HEK293 (cell line): ENCODE measurements at regions not wholly inside any gene's neighbourhood (a gene's known extent, or its start where the extent isn't known, plus 50 kb on each side); places are given as distances from the start of the nearest gene placed in this dataset.

ENCODE experiments used
- CTCF ChIA-PET: fragments of 350-600 bp; formaldehyde crosslinking; extraction: SDS; loops from one replicate; lab custom pipeline; 2021; ENCODE audit warnings: antibody characterized with exemption; lab: Yijun Ruan, JAX
- POLR2A ChIA-PET: fragments of 300-600 bp; formaldehyde crosslinking; extraction: SDS; loops from one replicate; lab custom pipeline; 2020; ENCODE audit warnings: antibody characterized with exemption, inconsistent platforms; lab: Yijun Ruan, JAX
- H3K27ac ChIP-seq: fragments of 200-500 bp; sonication (Bioruptor generic); 2 replicates; pipeline ENCODE4 v1.5.1; 2014; ENCODE audit warnings: low read depth, low read length, control low read depth, inconsistent platforms; ENCODE audit errors: extremely low read depth
- H3K36me3 ChIP-seq, 2 experiments: fragments of 200-500 bp in 1 of 2; sonication (Bioruptor generic) in 1 of 2; 1 replicate in 1 of 2; 2 replicates in 1 of 2; pipeline ENCODE4 v1.5.1; 2014 to 2017; ENCODE audit warnings: inconsistent platforms in 2 of 2, low read length in 2 of 2; ENCODE audit not compliant: control insufficient read depth in 2 of 2, insufficient read depth in 1 of 2
- H3K4me1 ChIP-seq: fragments of 200-500 bp; sonication (Bioruptor generic); 2 replicates; pipeline ENCODE4 v1.5.1; 2014; ENCODE audit warnings: mild to moderate bottlenecking, low read length, inconsistent platforms; ENCODE audit not compliant: control insufficient read depth, insufficient read depth
- H3K4me3 ChIP-seq: 2 replicates; pipeline ENCODE4 v1.5.1; 2011; ENCODE audit warnings: low read depth, mild to moderate bottlenecking, control low read depth, low read length, moderate library complexity
- H3K9me3 ChIP-seq: fragments of 200-500 bp; sonication (Bioruptor generic); 2 replicates; pipeline ENCODE4 v1.5.1; 2014; ENCODE audit warnings: low read depth, low read length, inconsistent platforms; ENCODE audit not compliant: control insufficient read depth, insufficient read depth
- EGR2 ChIP-seq: fragments of 450-650 bp; formaldehyde crosslinking; IDR thresholded peaks from 2 replicates; pipeline ENCODE4 v1.5.1; 2016; ENCODE audit warnings: low read depth, missing biosample characterization, missing genetic modification characterization
- GLI2 ChIP-seq: fragments of 450-650 bp; formaldehyde crosslinking; IDR thresholded peaks from 2 replicates; pipeline ENCODE4; 2017; ENCODE audit warnings: missing biosample characterization, missing genetic modification characterization, low read depth, borderline replicate concordance
- GLIS1 ChIP-seq: fragments of 450-650 bp; formaldehyde crosslinking; IDR thresholded peaks from 2 replicates; pipeline ENCODE4 v1.5.1; 2016; ENCODE audit warnings: missing biosample characterization, missing genetic modification characterization
- KLF16 ChIP-seq: fragments of 450-650 bp; formaldehyde crosslinking; IDR thresholded peaks from 2 replicates; pipeline ENCODE4 v1.5.1; 2017; ENCODE audit warnings: missing biosample characterization, missing genetic modification characterization
- KLF9 ChIP-seq: fragments of 450-650 bp; formaldehyde crosslinking; IDR thresholded peaks from 2 replicates; pipeline ENCODE4 v1.5.1; 2016; ENCODE audit warnings: missing biosample characterization, missing genetic modification characterization, low read depth
- OVOL3 ChIP-seq: fragments of 450-650 bp; formaldehyde crosslinking; IDR thresholded peaks from 2 replicates; pipeline ENCODE4 v1.5.1; 2016; ENCODE audit warnings: missing biosample characterization, missing genetic modification characterization
- ZFP69B ChIP-seq: fragments of 450-650 bp; formaldehyde crosslinking; IDR thresholded peaks from 2 replicates; pipeline ENCODE4 v1.5.1; 2016; ENCODE audit warnings: missing biosample characterization, missing genetic modification characterization
- ZNF133 ChIP-seq: fragments of 450-650 bp; formaldehyde crosslinking; IDR thresholded peaks from 2 replicates; pipeline ENCODE4 v1.5.1; 2016; ENCODE audit warnings: missing biosample characterization, missing genetic modification characterization
- ZNF19 ChIP-seq: fragments of 450-650 bp; formaldehyde crosslinking; IDR thresholded peaks from 2 replicates; pipeline ENCODE4; 2016; ENCODE audit warnings: missing biosample characterization, missing genetic modification characterization, low read depth
- ZNF202 ChIP-seq: fragments of 450-650 bp; formaldehyde crosslinking; IDR thresholded peaks from 2 replicates; pipeline ENCODE4 v1.5.1; 2016; ENCODE audit warnings: missing biosample characterization, missing genetic modification characterization, borderline replicate concordance
- ZNF211 ChIP-seq: fragments of 450-650 bp; formaldehyde crosslinking; IDR thresholded peaks from 2 replicates; pipeline ENCODE4 v1.5.1; 2016; ENCODE audit warnings: low read depth, missing biosample characterization, missing genetic modification characterization
- ZNF292 ChIP-seq: fragments of 450-650 bp; formaldehyde crosslinking; IDR thresholded peaks from 2 replicates; pipeline ENCODE4 v1.5.1; 2016; ENCODE audit warnings: low read depth, missing biosample characterization, missing genetic modification characterization, borderline replicate concordance
- ZNF391 ChIP-seq: fragments of 450-650 bp; formaldehyde crosslinking; IDR thresholded peaks from 2 replicates; pipeline ENCODE4 v1.5.1; 2016; ENCODE audit warnings: low read depth, missing biosample characterization, missing genetic modification characterization, borderline replicate concordance
- ZNF48 ChIP-seq: fragments of 450-650 bp; formaldehyde crosslinking; IDR thresholded peaks from 2 replicates; pipeline ENCODE4 v1.5.1; 2016; ENCODE audit warnings: missing biosample characterization, missing genetic modification characterization
- ZNF548 ChIP-seq: fragments of 450-650 bp; formaldehyde crosslinking; IDR thresholded peaks from 2 replicates; pipeline ENCODE4 v1.5.1; 2016; ENCODE audit warnings: missing biosample characterization, missing genetic modification characterization
- ZNF558 ChIP-seq: fragments of 450-650 bp; formaldehyde crosslinking; IDR thresholded peaks from 2 replicates; pipeline ENCODE4 v1.5.1; 2016; ENCODE audit warnings: missing biosample characterization, missing genetic modification characterization
- ZNF600 ChIP-seq: fragments of 450-650 bp; formaldehyde crosslinking; IDR thresholded peaks from 2 replicates; pipeline ENCODE4 v1.5.1; 2016; ENCODE audit warnings: missing biosample characterization, missing genetic modification characterization
- ZNF785 ChIP-seq: fragments of 450-650 bp; formaldehyde crosslinking; IDR thresholded peaks from 2 replicates; pipeline ENCODE4 v1.5.1; 2016; ENCODE audit warnings: missing biosample characterization, missing genetic modification characterization
- TF ChIP-seq, protein P1 (sequence below): fragments of 450-650 bp; formaldehyde crosslinking; IDR thresholded peaks from 2 replicates; pipeline ENCODE4 v1.5.1; 2016; ENCODE audit warnings: missing biosample characterization, missing genetic modification characterization
- TF ChIP-seq, protein P2 (sequence below): fragments of 450-650 bp; formaldehyde crosslinking; IDR thresholded peaks from 2 replicates; pipeline ENCODE4 v1.5.1; 2016; ENCODE audit warnings: missing biosample characterization, missing genetic modification characterization
- TF ChIP-seq, protein P3 (sequence below): fragments of 450-650 bp; formaldehyde crosslinking; IDR thresholded peaks from 2 replicates; pipeline ENCODE4 v1.5.1; 2016; ENCODE audit warnings: missing biosample characterization, missing genetic modification characterization
- TF ChIP-seq, protein P4 (sequence below): fragments of 450-650 bp; formaldehyde crosslinking; IDR thresholded peaks from 2 replicates; pipeline ENCODE4 v1.5.1; 2016; ENCODE audit warnings: missing biosample characterization, missing genetic modification characterization
- TF ChIP-seq, protein P5 (sequence below): fragments of 450-650 bp; formaldehyde crosslinking; IDR thresholded peaks from 2 replicates; pipeline ENCODE4 v1.5.1; 2016; ENCODE audit warnings: missing biosample characterization, missing genetic modification characterization
- TF ChIP-seq, protein P6 (sequence below): fragments of 450-650 bp; formaldehyde crosslinking; optimal IDR thresholded peaks from 2 replicates; pipeline ENCODE3; 2016; ENCODE audit warnings: missing biosample characterization, mild to moderate bottlenecking, missing genetic modification characterization
- TF ChIP-seq, protein P7 (sequence below): fragments of 450-650 bp; formaldehyde crosslinking; IDR thresholded peaks from 2 replicates; pipeline ENCODE4 v1.5.1; 2016; ENCODE audit warnings: missing biosample characterization, missing genetic modification characterization

DNA sequence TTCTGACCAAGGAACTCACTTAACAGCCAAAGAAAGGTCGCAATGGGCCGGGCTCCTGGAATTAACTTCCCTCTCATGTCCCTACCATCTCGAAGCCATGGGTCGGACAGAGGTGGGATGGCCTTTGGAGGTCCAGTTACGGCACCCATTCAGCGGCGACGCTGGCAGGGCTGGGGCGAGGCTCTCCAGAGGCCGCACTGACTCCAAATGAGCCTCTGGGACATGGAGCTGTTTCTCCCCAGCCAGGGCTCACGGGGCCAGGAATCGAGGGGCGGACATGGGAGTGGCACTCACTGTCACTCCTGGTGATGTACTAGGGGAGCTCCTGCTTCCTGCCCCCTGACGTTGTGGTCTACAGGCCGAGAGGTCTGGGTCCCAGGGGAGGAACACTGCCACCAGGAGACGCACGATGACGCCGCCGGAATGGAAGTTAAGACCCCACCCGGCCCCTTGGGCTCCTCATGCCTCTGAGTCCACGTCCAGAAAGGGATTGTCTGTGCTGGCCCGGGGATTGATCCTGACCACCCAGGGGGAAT lies 60.7 kb upstream of the METRNL start:
- Histone ChIP-seq H3K4me1 (peaks cover 5% of the 10 kb centered on the region), H3K4me3 (no peak overlapping the region), H3K27ac (no peak overlapping the region), H3K36me3 (peaks cover 0 to 2% of the 10 kb centered on the region in 2 experiments; a peak in 1 of 3 replicates), H3K9me3 (no peaks in the 10 kb centered on the region)
- TF ChIP-seq, protein P1, sequence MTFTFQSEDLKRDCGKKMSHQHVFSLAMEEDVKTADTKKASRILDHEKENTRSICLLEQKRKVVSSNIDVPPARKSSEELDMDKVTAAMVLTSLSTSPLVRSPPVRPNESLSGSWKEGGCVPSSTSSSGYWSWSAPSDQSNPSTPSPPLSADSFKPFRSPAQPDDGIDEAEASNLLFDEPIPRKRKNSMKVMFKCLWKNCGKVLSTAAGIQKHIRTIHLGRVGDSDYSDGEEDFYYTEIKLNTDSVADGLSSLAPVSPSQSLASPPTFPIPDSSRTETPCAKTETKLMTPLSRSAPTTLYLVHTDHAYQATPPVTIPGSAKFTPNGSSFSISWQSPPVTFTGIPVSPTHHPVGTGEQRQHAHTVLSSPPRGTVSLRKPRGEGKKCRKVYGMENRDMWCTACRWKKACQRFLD (tag by site-specific recombination) = no peak
- TF ChIP-seq, protein P2, sequence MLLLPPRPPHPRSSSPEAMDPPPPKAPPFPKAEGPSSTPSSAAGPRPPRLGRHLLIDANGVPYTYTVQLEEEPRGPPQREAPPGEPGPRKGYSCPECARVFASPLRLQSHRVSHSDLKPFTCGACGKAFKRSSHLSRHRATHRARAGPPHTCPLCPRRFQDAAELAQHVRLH (tag by site-specific recombination) = no peak
- TF ChIP-seq, protein P3, sequence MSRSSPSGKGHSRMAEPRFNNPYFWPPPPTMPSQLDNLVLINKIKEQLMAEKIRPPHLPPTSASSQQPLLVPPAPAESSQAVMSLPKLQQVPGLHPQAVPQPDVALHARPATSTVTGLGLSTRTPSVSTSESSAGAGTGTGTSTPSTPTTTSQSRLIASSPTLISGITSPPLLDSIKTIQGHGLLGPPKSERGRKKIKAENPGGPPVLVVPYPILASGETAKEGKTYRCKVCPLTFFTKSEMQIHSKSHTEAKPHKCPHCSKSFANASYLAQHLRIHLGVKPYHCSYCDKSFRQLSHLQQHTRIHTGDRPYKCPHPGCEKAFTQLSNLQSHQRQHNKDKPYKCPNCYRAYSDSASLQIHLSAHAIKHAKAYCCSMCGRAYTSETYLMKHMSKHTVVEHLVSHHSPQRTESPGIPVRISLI = no peak
- TF ChIP-seq ZFP69B (tag by site-specific recombination) (no peak), ZNF548 (tag by site-specific recombination) (no peak), KLF16 (tag by site-specific recombination) (no peak), ZNF558 (tag by site-specific recombination) (no peak), ZNF48 (tag by site-specific recombination) (no peak), ZNF19 (tag by site-specific recombination) (no peak), OVOL3 (tag by site-specific recombination) (no peak), ZNF391 (tag by site-specific recombination) (no peak)
- ChIA-PET POLR2A (no interaction called here), CTCF (no interaction called here)

DNA sequence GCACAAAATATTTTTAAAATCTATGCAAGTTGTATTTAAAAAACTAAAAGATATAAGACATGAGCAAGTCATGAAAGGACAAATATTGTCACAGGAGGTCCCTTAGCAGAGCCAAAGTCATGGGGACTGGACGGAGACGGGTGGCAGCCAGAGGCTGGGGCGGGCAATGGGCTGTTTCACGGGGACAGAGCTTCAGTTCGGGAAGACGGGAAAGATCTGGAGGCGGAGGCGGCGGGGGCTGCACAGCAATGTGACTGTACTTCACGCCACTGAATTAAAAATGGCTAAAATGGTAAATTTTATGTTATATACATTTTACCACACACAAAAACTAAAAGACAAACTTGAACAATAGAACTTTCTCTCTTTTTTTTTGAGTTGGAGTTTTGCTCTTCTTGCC lies 60.0 kb upstream of the METRNL start:
- CTCF ChIA-PET = no interaction called here
- Histone ChIP-seq H3K27ac (no peak overlapping the region), H3K36me3 (peaks cover 0 to 2% of the 10 kb centered on the region in 2 experiments; a peak in 1 of 3 replicates), H3K4me3 (no peak overlapping the region), H3K4me1 (peaks cover under 1% of the 10 kb centered on the region; the same call in 1 of the 2 replicates), H3K9me3 (no peaks in the 10 kb centered on the region)
- TF ChIP-seq ZNF133 (tag by site-specific recombination) (no peak), KLF9 (tag by site-specific recombination) (no peak), ZNF785 (no peak), ZNF600 (tag by site-specific recombination) (no peak), ZNF202 (no peak), GLIS1 (tag by site-specific recombination) (no peak), EGR2 (tag by site-specific recombination) (no peak), GLI2 (tag by site-specific recombination) (no peak), ZNF211 (tag by site-specific recombination) (no peak), ZNF292 (tag by site-specific recombination) (no peak)
- TF ChIP-seq, protein P4, sequence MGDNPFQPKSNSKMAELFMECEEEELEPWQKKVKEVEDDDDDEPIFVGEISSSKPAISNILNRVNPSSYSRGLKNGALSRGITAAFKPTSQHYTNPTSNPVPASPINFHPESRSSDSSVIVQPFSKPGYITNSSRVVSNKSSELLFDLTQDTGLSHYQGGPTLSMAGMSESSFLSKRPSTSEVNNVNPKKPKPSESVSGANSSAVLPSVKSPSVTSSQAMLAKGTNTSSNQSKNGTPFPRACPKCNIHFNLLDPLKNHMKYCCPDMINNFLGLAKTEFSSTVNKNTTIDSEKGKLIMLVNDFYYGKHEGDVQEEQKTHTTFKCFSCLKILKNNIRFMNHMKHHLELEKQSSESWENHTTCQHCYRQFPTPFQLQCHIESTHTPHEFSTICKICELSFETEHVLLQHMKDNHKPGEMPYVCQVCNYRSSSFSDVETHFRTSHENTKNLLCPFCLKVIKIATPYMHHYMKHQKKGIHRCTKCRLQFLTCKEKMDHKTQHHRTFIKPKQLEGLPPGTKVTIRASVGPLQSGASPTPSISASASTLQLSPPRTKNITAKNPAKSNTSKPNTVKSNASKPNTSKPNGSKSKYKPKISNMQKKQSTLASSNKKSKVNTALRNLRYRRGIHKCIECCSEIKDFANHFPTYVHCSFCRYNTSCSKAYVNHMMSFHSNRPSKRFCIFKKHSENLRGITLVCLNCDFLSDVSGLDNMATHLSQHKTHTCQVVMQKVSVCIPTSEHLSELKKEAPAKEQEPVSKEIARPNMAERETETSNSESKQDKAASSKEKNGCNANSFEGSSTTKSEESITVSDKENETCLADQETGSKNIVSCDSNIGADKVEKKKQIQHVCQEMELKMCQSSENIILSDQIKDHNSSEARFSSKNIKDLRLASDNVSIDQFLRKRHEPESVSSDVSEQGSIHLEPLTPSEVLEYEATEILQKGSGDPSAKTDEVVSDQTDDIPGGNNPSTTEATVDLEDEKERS (tag by site-specific recombination) = no peak
- TF ChIP-seq, protein P5, sequence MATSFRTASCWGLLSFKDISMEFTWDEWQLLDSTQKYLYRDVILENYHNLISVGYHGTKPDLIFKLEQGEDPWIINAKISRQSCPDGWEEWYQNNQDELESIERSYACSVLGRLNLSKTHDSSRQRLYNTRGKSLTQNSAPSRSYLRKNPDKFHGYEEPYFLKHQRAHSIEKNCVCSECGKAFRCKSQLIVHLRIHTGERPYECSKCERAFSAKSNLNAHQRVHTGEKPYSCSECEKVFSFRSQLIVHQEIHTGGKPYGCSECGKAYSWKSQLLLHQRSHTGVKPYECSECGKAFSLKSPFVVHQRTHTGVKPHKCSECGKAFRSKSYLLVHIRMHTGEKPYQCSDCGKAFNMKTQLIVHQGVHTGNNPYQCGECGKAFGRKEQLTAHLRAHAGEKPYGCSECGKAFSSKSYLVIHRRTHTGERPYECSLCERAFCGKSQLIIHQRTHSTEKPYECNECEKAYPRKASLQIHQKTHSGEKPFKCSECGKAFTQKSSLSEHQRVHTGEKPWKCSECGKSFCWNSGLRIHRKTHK = no peak
- TF ChIP-seq, protein P6, sequence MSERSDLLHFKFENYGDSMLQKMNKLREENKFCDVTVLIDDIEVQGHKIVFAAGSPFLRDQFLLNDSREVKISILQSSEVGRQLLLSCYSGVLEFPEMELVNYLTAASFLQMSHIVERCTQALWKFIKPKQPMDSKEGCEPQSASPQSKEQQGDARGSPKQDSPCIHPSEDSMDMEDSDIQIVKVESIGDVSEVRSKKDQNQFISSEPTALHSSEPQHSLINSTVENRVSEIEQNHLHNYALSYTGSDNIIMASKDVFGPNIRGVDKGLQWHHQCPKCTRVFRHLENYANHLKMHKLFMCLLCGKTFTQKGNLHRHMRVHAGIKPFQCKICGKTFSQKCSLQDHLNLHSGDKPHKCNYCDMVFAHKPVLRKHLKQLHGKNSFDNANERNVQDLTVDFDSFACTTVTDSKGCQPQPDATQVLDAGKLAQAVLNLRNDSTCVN (tag by site-specific recombination) = no peak
- TF ChIP-seq, protein P7, sequence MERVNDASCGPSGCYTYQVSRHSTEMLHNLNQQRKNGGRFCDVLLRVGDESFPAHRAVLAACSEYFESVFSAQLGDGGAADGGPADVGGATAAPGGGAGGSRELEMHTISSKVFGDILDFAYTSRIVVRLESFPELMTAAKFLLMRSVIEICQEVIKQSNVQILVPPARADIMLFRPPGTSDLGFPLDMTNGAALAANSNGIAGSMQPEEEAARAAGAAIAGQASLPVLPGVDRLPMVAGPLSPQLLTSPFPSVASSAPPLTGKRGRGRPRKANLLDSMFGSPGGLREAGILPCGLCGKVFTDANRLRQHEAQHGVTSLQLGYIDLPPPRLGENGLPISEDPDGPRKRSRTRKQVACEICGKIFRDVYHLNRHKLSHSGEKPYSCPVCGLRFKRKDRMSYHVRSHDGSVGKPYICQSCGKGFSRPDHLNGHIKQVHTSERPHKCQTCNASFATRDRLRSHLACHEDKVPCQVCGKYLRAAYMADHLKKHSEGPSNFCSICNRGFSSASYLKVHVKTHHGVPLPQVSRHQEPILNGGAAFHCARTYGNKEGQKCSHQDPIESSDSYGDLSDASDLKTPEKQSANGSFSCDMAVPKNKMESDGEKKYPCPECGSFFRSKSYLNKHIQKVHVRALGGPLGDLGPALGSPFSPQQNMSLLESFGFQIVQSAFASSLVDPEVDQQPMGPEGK (tag by site-specific recombination) = no peak
- POLR2A ChIA-PET = no interaction called here
